Gastroesophageal sphincter (tissue), 3 donors: ENCODE measurements at regions not wholly inside any gene's neighbourhood (a gene's known extent, or its start where the extent isn't known, plus 50 kb on each side); places are given as distances from the start of the nearest gene placed in this dataset.

Source experiments
- EP300 ChIP-seq: sonication (generic); formaldehyde crosslinking; IDR thresholded peaks from one replicate; pipeline ENCODE4 v1.6.1; 2017; ENCODE audit warnings: antibody characterized with exemption, mild to moderate bottlenecking
- POLR2A ChIP-seq, 2 donors: fragments of 450-650 bp; IDR thresholded peaks; one replicate each; pipeline ENCODE4 v1.6.1; 2017; ENCODE audit warnings: antibody characterized with exemption in 2 of 2, mild to moderate bottlenecking in 2 of 2, moderate library complexity in 1 of 2
- POLR2AphosphoS5 ChIP-seq: sonication (generic); formaldehyde crosslinking; IDR thresholded peaks from one replicate; pipeline ENCODE4 v1.6.1; 2017; ENCODE audit warnings: antibody characterized with exemption
- TF ChIP-seq, protein P1 (sequence below), 4 experiments: fragments of 200-600 bp in 2 of 4; fragments of 450-650 bp in 2 of 4; sonication (generic) in 1 of 4; IDR thresholded peaks; one replicate each; pipeline ENCODE4 v1.5.1; 2017 to 2019; ENCODE audit warnings: antibody characterized with exemption in 4 of 4, mild to moderate bottlenecking in 2 of 4, moderate library complexity in 2 of 4

- TF ChIP-seq, protein P1, sequence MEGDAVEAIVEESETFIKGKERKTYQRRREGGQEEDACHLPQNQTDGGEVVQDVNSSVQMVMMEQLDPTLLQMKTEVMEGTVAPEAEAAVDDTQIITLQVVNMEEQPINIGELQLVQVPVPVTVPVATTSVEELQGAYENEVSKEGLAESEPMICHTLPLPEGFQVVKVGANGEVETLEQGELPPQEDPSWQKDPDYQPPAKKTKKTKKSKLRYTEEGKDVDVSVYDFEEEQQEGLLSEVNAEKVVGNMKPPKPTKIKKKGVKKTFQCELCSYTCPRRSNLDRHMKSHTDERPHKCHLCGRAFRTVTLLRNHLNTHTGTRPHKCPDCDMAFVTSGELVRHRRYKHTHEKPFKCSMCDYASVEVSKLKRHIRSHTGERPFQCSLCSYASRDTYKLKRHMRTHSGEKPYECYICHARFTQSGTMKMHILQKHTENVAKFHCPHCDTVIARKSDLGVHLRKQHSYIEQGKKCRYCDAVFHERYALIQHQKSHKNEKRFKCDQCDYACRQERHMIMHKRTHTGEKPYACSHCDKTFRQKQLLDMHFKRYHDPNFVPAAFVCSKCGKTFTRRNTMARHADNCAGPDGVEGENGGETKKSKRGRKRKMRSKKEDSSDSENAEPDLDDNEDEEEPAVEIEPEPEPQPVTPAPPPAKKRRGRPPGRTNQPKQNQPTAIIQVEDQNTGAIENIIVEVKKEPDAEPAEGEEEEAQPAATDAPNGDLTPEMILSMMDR (IDR thresholded peaks at IDR 0.05), result no peak
- TF ChIP-seq EP300 (no peak), POLR2A (IDR thresholded peaks at IDR 0.05) (no peak), POLR2AphosphoS5 (no peak)
These were observed 218.2 kb downstream of the RAD51AP2 start for GRCh38 chr2:17299891-17300540.
